SU-DHL-6 (cell line): ENCODE measurements at regions not wholly inside any gene's neighbourhood (a gene's known extent, or its start where the extent isn't known, plus 50 kb on each side); places are given as distances from the start of the nearest gene placed in this dataset.

Experiments used
- H2AFZ ChIP-seq: fragments of 200-600 bp; sonication (generic); 2 replicates; pipeline ENCODE4 v1.6.1; 2014; ENCODE audit warnings: low read depth, mild to moderate bottlenecking, moderate library complexity, mixed read lengths, antibody characterized with exemption, low read length; ENCODE audit not compliant: severe bottlenecking
- H3F3A ChIP-seq: fragments of 200-600 bp; shearing (Covaris generic); 2 replicates; pipeline ENCODE4 v1.6.0; 2016; ENCODE audit warnings: antibody characterized with exemption, mild to moderate bottlenecking; ENCODE audit not compliant: insufficient read depth
- H3K27ac ChIP-seq: fragments of 200-600 bp; sonication (generic); 2 replicates; pipeline ENCODE4 v1.5.1; 2016; ENCODE audit warnings: low read depth, mild to moderate bottlenecking, low read length, moderate library complexity, mixed read lengths
- H3K27me3 ChIP-seq: fragments of 200-600 bp; sonication (generic), shearing (Covaris generic); 2 replicates; pipeline ENCODE4 v1.6.0; 2014; ENCODE audit warnings: mild to moderate bottlenecking, low read length
- H3K36me3 ChIP-seq: fragments of 200-600 bp; sonication (generic); 2 replicates; pipeline ENCODE4 v1.6.1; 2014; ENCODE audit warnings: mild to moderate bottlenecking, low read length, mixed read lengths
- H3K4me2 ChIP-seq: fragments of 300-600, 200-600 bp; shearing (Covaris generic), sonication (generic); 2 replicates; pipeline ENCODE4 v1.6.0; 2014; ENCODE audit warnings: low read length, low read depth, mild to moderate bottlenecking; ENCODE audit not compliant: poor library complexity, severe bottlenecking
- H3K4me3 ChIP-seq: fragments of 200-600 bp; sonication (generic); 2 replicates; pipeline ENCODE4 v1.5.1; 2014; ENCODE audit warnings: antibody characterized with exemption, low read length, mild to moderate bottlenecking, mixed read lengths; ENCODE audit not compliant: insufficient read depth, poor library complexity, severe bottlenecking
- H3K79me2 ChIP-seq: fragments of 200-600 bp; sonication (generic); 2 replicates; pipeline ENCODE4 v1.6.1; 2014; ENCODE audit warnings: mild to moderate bottlenecking, low read length, moderate library complexity; ENCODE audit not compliant: insufficient read depth
- H3K9ac ChIP-seq: fragments of 200-600 bp; sonication (generic); 2 replicates; pipeline ENCODE4 v1.7.0; 2014; ENCODE audit warnings: mild to moderate bottlenecking, low read length
- H3K9me2 ChIP-seq: fragments of 200-600 bp; sonication (generic); replicated peaks from 2 replicates; pipeline ENCODE4 v1.6.1; 2014; ENCODE audit warnings: low read length; ENCODE audit not compliant: insufficient read depth
- H3K9me3 ChIP-seq: fragments of 200-600 bp; sonication (generic); 2 replicates; pipeline ENCODE4 v1.6.1; 2014; ENCODE audit warnings: low read length, mixed read lengths; ENCODE audit not compliant: insufficient read depth
- H4K20me1 ChIP-seq: fragments of 200-600 bp; sonication (generic); 2 replicates; pipeline ENCODE4 v1.6.1; 2014; ENCODE audit warnings: low read depth, mild to moderate bottlenecking, antibody characterized with exemption, low read length, moderate library complexity, mixed read lengths
- CTCF ChIP-seq: fragments of 200-600 bp; sonication (generic); IDR thresholded peaks from one replicate; pipeline ENCODE4 v1.5.1; 2017; ENCODE audit warnings: antibody characterized with exemption, mild to moderate bottlenecking, low read length, moderate library complexity; ENCODE audit not compliant: insufficient read depth, poor library complexity, severe bottlenecking
- EZH2phosphoT487 ChIP-seq: fragments of 200-600 bp; sonication (generic), shearing (Covaris generic); conservative IDR thresholded peaks from 2 replicates; pipeline ENCODE4 v1.6.1; 2018; ENCODE audit warnings: mild to moderate bottlenecking, antibody characterized with exemption, low read length, moderate library complexity, mixed read lengths

- Histone ChIP-seq H3F3A (no peaks in the 10 kb centered on the region), H3K4me2 (no peak overlapping the region), H3K4me3 (no peak overlapping the region), H3K36me3 (no peaks in the 10 kb centered on the region), H3K27ac (no peak overlapping the region), H3K27me3 (no peaks in the 10 kb centered on the region), H3K9me3 (no peaks in the 10 kb centered on the region), H4K20me1 (no peaks in the 10 kb centered on the region), H2AFZ (no peak overlapping the region), H3K9ac (no peak overlapping the region), H3K79me2 (no peaks in the 10 kb centered on the region), H3K9me2 (no peaks in the 10 kb centered on the region)
- TF ChIP-seq EZH2phosphoT487, result no peak
- no peak for TF ChIP-seq CTCF
These were observed 103.8 kb upstream of the CHORDC1 start for GRCh38 chr11:90326647-90327046.

GRCh38 chr11:90323289-90323688, 100.4 kb upstream of the CHORDC1 start:
- no peak overlapping the region for H3K4me3 ChIP-seq
- H3K9me3 ChIP-seq, result no peaks in the 10 kb centered on the region
- no peak overlapping the region for H3K9ac ChIP-seq
- H3K36me3 ChIP-seq, result no peaks in the 10 kb centered on the region
- no peaks in the 10 kb centered on the region for H3F3A ChIP-seq
- H3K9me2 ChIP-seq, result no peaks in the 10 kb centered on the region
- H3K79me2 ChIP-seq, result no peaks in the 10 kb centered on the region
- H3K27me3 ChIP-seq, result no peaks in the 10 kb centered on the region
- no peak overlapping the region for H3K4me2 ChIP-seq
- H3K27ac ChIP-seq, result no peak overlapping the region
- no peak overlapping the region for H2AFZ ChIP-seq
- no peaks in the 10 kb centered on the region for H4K20me1 ChIP-seq
- TF ChIP-seq CTCF (no peak), EZH2phosphoT487 (no peak)

- TF ChIP-seq EZH2phosphoT487 (no peak), CTCF (no peak)
These were observed 98.2 kb upstream of the CHORDC1 start for GRCh38 chr11:90321018-90321417.

More at GRCh38 chr11:90321018-90321417, 98.2 kb upstream of the CHORDC1 start:
- H3K79me2 ChIP-seq, result no peaks in the 10 kb centered on the region
- no peaks in the 10 kb centered on the region for H4K20me1 ChIP-seq
- H3K9me2 ChIP-seq, result no peaks in the 10 kb centered on the region
- H3K36me3 ChIP-seq, result no peaks in the 10 kb centered on the region
- H3K9ac ChIP-seq, result no peak overlapping the region
- H3K27ac ChIP-seq, result no peak overlapping the region
- no peaks in the 10 kb centered on the region for H3F3A ChIP-seq
- no peak overlapping the region for H3K4me3 ChIP-seq
- no peaks in the 10 kb centered on the region for H3K9me3 ChIP-seq
- H3K27me3 ChIP-seq, result no peaks in the 10 kb centered on the region
- H3K4me2 ChIP-seq, result no peak overlapping the region
- H2AFZ ChIP-seq, result no peak overlapping the region
